Endothelial cell of umbilical vein (primary cell): ENCODE measurements at regions not wholly inside any gene's neighbourhood (a gene's known extent, or its start where the extent isn't known, plus 50 kb on each side); places are given as distances from the start of the nearest gene placed in this dataset.

Experiments used
- BruUV-seq: library from RNA; stranded (reverse); fragments of 400-500 nt; replicated peaks from 2 replicates; lab custom pipeline; 2021; lab: Mats Ljungman, UMichigan
- CTCF ChIA-PET: fragments of 300-600, 350-600 bp; sonication (Branson Sonifier 250); formaldehyde crosslinking; loops from one replicate; lab custom pipeline; 2021; ENCODE audit warnings: antibody characterized with exemption, inconsistent platforms; lab: Charles Lee
- POLR2A ChIA-PET: fragments of 300-600, 350-600 bp; sonication (Branson Sonifier 250); formaldehyde crosslinking; loops from one replicate; lab custom pipeline; 2021; ENCODE audit warnings: antibody characterized with exemption, inconsistent platforms; lab: Charles Lee
- DNase-seq: peaks from one replicate; pipeline ENCODE4 v3.0.0-alpha.2; 2011; ENCODE audit warnings: low read depth, low spot score
- FAIRE-seq: peaks from 2 replicates; lab custom pipeline; 2011; peaks lifted over from hg19 to GRCh38; lab: Jason Lieb, UNC
- H2AFZ ChIP-seq: 2 replicates; pipeline ENCODE4 v1.6.0; 2012; ENCODE audit warnings: low read depth, low read length, control low read depth, inconsistent platforms
- H3K27ac ChIP-seq: 2 replicates; pipeline ENCODE4 v1.5.1; 2011; ENCODE audit warnings: low read depth, mild to moderate bottlenecking, control low read depth, low read length, moderate library complexity; ENCODE audit not compliant: insufficient read depth
- H3K27me3 ChIP-seq, 2 experiments: 2 replicates each; pipeline versions ENCODE4 v1.6.0 to v1.6.1; 2011; ENCODE audit warnings: low read length in 2 of 2, mixed read lengths in 1 of 2; ENCODE audit not compliant: control insufficient read depth in 2 of 2, insufficient read depth in 2 of 2
- H3K36me3 ChIP-seq, 2 experiments: 2 replicates in 1 of 2; 3 replicates in 1 of 2; pipeline ENCODE4 v1.5.1; 2011; ENCODE audit warnings: low read length in 2 of 2, mild to moderate bottlenecking in 1 of 2, moderate library complexity in 1 of 2; ENCODE audit not compliant: control insufficient read depth in 2 of 2, insufficient read depth in 2 of 2; ENCODE audit errors: extremely low read depth in 1 of 2
- H3K4me1 ChIP-seq: 3 replicates; pipeline ENCODE4 v1.5.1; 2011; ENCODE audit warnings: mild to moderate bottlenecking, low read length; ENCODE audit not compliant: control insufficient read depth, insufficient read depth; ENCODE audit errors: extremely low read depth
- H3K4me2 ChIP-seq: 2 replicates; pipeline ENCODE4 v1.6.1; 2011; ENCODE audit warnings: low read length, control low read depth, mixed read lengths; ENCODE audit not compliant: insufficient read depth
- H3K4me3 ChIP-seq, 3 experiments: fragments of 200-600 bp in 1 of 3; sonication (generic), shearing (Covaris generic) in 1 of 3; replicated peaks in 1 of 3; 2 replicates each; pipeline ENCODE4 v1.5.1; 2011 to 2016; ENCODE audit warnings: control low read depth in 3 of 3, low read length in 3 of 3, mild to moderate bottlenecking in 2 of 3, inconsistent platforms in 1 of 3, low read depth in 1 of 3, moderate library complexity in 1 of 3; ENCODE audit not compliant: insufficient read depth in 1 of 3
- H3K79me2 ChIP-seq: 2 replicates; pipeline ENCODE4 v1.6.0; 2012; ENCODE audit warnings: low read length, inconsistent platforms; ENCODE audit not compliant: control insufficient read depth, insufficient read depth
- H3K9ac ChIP-seq: replicated peaks from 2 replicates; pipeline ENCODE3; 2011; ENCODE audit warnings: low read length, control low read depth; ENCODE audit not compliant: insufficient read depth; ENCODE audit errors: extremely low read depth
- H3K9me1 ChIP-seq: replicated peaks from 3 replicates; pipeline ENCODE4 v1.6.0; 2011; ENCODE audit warnings: mild to moderate bottlenecking, low read length; ENCODE audit not compliant: control insufficient read depth, insufficient read depth; ENCODE audit errors: extremely low read depth
- H3K9me3 ChIP-seq: replicated peaks from 2 replicates; pipeline ENCODE4 v1.5.1; 2012; ENCODE audit warnings: low read length, inconsistent platforms; ENCODE audit not compliant: control insufficient read depth, insufficient read depth
- H4K20me1 ChIP-seq: replicated peaks from 2 replicates; pipeline ENCODE3; 2011; ENCODE audit warnings: mild to moderate bottlenecking, low read length; ENCODE audit not compliant: control insufficient read depth, insufficient read depth; ENCODE audit errors: extremely low read depth
- EZH2 ChIP-seq: IDR thresholded peaks from 2 replicates; pipeline ENCODE4 v1.6.1; 2012; ENCODE audit warnings: borderline replicate concordance, low read depth, mild to moderate bottlenecking, moderate library complexity, low read length, inconsistent platforms; ENCODE audit not compliant: severe bottlenecking
- FOS ChIP-seq: IDR thresholded peaks from 2 replicates; pipeline ENCODE4 v1.6.1; 2011; ENCODE audit warnings: mild to moderate bottlenecking, low read length, moderate library complexity, borderline replicate concordance; ENCODE audit not compliant: insufficient read depth
- GATA2 ChIP-seq: IDR thresholded peaks from 2 replicates; pipeline ENCODE4 v1.7.0; 2011; ENCODE audit warnings: low read depth, mild to moderate bottlenecking, moderate library complexity, mixed read lengths, low read length; ENCODE audit not compliant: insufficient read length, insufficient read depth
- JUN ChIP-seq: IDR thresholded peaks from 2 replicates; pipeline ENCODE4 v1.6.1; 2011; ENCODE audit warnings: borderline replicate concordance, low read depth; ENCODE audit not compliant: insufficient read length, insufficient read depth
- MYC ChIP-seq: IDR thresholded peaks from one replicate; pipeline ENCODE4 v1.6.1; 2011; ENCODE audit warnings: mild to moderate bottlenecking, low read depth, low read length
- POLR2A ChIP-seq: IDR thresholded peaks from 2 replicates; pipeline ENCODE4 v1.6.1; 2012; ENCODE audit warnings: low read depth, mild to moderate bottlenecking, control low read depth, low read length
- POLR2AphosphoS5 ChIP-seq: IDR thresholded peaks from 2 replicates; pipeline ENCODE4 v1.6.1; 2012; ENCODE audit warnings: low read depth, mild to moderate bottlenecking, control low read depth, low read length, moderate library complexity; ENCODE audit not compliant: insufficient read depth
- dilution Hi-C: fragments of 300-500 bp; cut with MboI; formaldehyde crosslinking; loops from one replicate; pipeline ENCODE4 v1.15.0; 2019; ENCODE audit warnings: low sequenced_read_pairs; ENCODE audit not compliant: extremely low pct_ligation_motif_present
- intact Hi-C: fragments of 100-400 bp; cut with micrococcal nuclease; formaldehyde crosslinking; loops from one replicate; pipeline ENCODE4 v1.10.0; 2022
- TF ChIP-seq, protein P1 (sequence below), 2 donors: IDR thresholded peaks; 1 replicate in 1 of 2; 2 replicates in 1 of 2; pipeline ENCODE4 v1.5.1; 2011; ENCODE audit warnings: low read length in 2 of 2, mild to moderate bottlenecking in 2 of 2, moderate library complexity in 2 of 2, control low read depth in 1 of 2, inconsistent platforms in 1 of 2, low read depth in 1 of 2; ENCODE audit not compliant: insufficient read depth in 1 of 2; ENCODE audit errors: extremely low read depth in 1 of 2
- TF ChIP-seq, protein P2 (sequence below): IDR thresholded peaks from 2 replicates; pipeline ENCODE4 v1.6.1; 2011; ENCODE audit not compliant: insufficient read depth, insufficient read length

- no peak overlapping the region for H3K4me3 ChIP-seq
- ChIA-PET CTCF (no interaction called here), POLR2A (no interaction called here)
- H3K27me3 ChIP-seq = no peaks in the 10 kb centered on the region
- no peaks in the 10 kb centered on the region for H3K9me3 ChIP-seq
- dilution Hi-C loops = no loop called here
- H2AFZ ChIP-seq = no peak overlapping the region
- H3K4me1 ChIP-seq = no peaks in the 10 kb centered on the region
- H3K9ac ChIP-seq = no peak overlapping the region
- H3K9me1 ChIP-seq = no peaks in the 10 kb centered on the region
- intact Hi-C loops = no loop called here
- H3K4me2 ChIP-seq = no peak overlapping the region
- DNase-seq (no peak), FAIRE-seq (no peak)
- H3K36me3 ChIP-seq = no peaks in the 10 kb centered on the region
- no peak overlapping the region for H3K27ac ChIP-seq
- TF ChIP-seq MYC (no peak), POLR2A (no peak), EZH2 (no peak), POLR2AphosphoS5 (no peak), FOS (no peak), JUN (no peak), GATA2 (no peak)
- TF ChIP-seq, protein P1, sequence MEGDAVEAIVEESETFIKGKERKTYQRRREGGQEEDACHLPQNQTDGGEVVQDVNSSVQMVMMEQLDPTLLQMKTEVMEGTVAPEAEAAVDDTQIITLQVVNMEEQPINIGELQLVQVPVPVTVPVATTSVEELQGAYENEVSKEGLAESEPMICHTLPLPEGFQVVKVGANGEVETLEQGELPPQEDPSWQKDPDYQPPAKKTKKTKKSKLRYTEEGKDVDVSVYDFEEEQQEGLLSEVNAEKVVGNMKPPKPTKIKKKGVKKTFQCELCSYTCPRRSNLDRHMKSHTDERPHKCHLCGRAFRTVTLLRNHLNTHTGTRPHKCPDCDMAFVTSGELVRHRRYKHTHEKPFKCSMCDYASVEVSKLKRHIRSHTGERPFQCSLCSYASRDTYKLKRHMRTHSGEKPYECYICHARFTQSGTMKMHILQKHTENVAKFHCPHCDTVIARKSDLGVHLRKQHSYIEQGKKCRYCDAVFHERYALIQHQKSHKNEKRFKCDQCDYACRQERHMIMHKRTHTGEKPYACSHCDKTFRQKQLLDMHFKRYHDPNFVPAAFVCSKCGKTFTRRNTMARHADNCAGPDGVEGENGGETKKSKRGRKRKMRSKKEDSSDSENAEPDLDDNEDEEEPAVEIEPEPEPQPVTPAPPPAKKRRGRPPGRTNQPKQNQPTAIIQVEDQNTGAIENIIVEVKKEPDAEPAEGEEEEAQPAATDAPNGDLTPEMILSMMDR (IDR thresholded peaks at IDR 0.05; ENCODE audit: extremely low read depth in 1 of 2, insufficient read depth in 1 of 2, low read depth in 1 of 2, low read length in 2 of 2) = no peak
- TF ChIP-seq, protein P2, sequence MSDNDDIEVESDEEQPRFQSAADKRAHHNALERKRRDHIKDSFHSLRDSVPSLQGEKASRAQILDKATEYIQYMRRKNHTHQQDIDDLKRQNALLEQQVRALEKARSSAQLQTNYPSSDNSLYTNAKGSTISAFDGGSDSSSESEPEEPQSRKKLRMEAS = no peak
- H3K79me2 ChIP-seq = no peaks in the 10 kb centered on the region
- no peaks in the 10 kb centered on the region for H4K20me1 ChIP-seq
- no TSS peak for BruUV-seq
These were observed 70.8 kb upstream of the SRSF6 start for GRCh38 chr20:43386878-43387277.
